Gastrocnemius medialis (tissue), 4 donors: ENCODE measurements at regions not wholly inside any gene's neighbourhood (a gene's known extent, or its start where the extent isn't known, plus 50 kb on each side); places are given as distances from the start of the nearest gene placed in this dataset.

Experiments used
- ATAC-seq, 2 donors: fragments of 150-250 bp; one replicate each; pipeline ENCODE4 v1.9.1; 2016
- DNase-seq, 2 donors: peaks; one replicate each; pipeline ENCODE4 v3.0.0-alpha.2; 2019
- H3K27ac ChIP-seq, 4 donors: fragments of 200-600 bp; sonication (generic); 1 replicate in 1 of 4; 2 replicates in 3 of 4; pipeline ENCODE4 v1.5.1; 2016 to 2018; ENCODE audit warnings: mild to moderate bottlenecking in 2 of 4, moderate library complexity in 1 of 4
- H3K27me3 ChIP-seq, 3 donors: fragments of 200-600 bp; sonication (generic) in 2 of 3; 1 replicate in 1 of 3; 2 replicates in 2 of 3; pipeline versions ENCODE4 v1.5.1 to v1.6.0; 2016 to 2019; ENCODE audit warnings: mild to moderate bottlenecking in 1 of 3, moderate library complexity in 1 of 3
- H3K36me3 ChIP-seq, 2 donors: fragments of 200-600 bp; sonication (generic) in 1 of 2; one replicate each; pipeline ENCODE4 v1.5.1; 2017 to 2018
- H3K4me1 ChIP-seq, 2 donors: fragments of 200-600 bp; sonication (generic) in 1 of 2; one replicate each; pipeline ENCODE4 v1.5.1; 2016 to 2017; ENCODE audit warnings: mild to moderate bottlenecking in 2 of 2
- H3K4me3 ChIP-seq, 4 donors: fragments of 200-600 bp; sonication (generic) in 3 of 4; 1 replicate in 1 of 4; 2 replicates in 3 of 4; pipeline ENCODE4 v1.5.1; 2016 to 2019; ENCODE audit warnings: mild to moderate bottlenecking in 2 of 4
- H3K9me3 ChIP-seq, 3 donors: fragments of 200-600 bp; sonication (generic) in 2 of 3; 1 replicate in 1 of 3; 2 replicates in 2 of 3; pipeline ENCODE4 v1.5.1; 2016 to 2019
- CTCF ChIP-seq, 5 experiments: fragments of 450-650 bp in 3 of 5; fragments of 200-600 bp in 2 of 5; sonication (generic) in 2 of 5; IDR thresholded peaks in 4 of 5; conservative IDR thresholded peaks in 1 of 5; 1 replicate in 4 of 5; 2 replicates in 1 of 5; pipeline ENCODE4 v1.5.1; 2016 to 2019; ENCODE audit warnings: antibody characterized with exemption in 5 of 5, mild to moderate bottlenecking in 3 of 5, moderate library complexity in 3 of 5
- POLR2A ChIP-seq, 2 donors: fragments of 450-650 bp; IDR thresholded peaks; one replicate each; pipeline ENCODE4 v1.6.1; 2017; ENCODE audit warnings: antibody characterized with exemption in 2 of 2, mild to moderate bottlenecking in 2 of 2, moderate library complexity in 2 of 2
- in situ Hi-C, 4 donors: fragments of 200-750 bp; cut with MboI; loops; one replicate each; pipeline versions ENCODE4 v1.15.0 to v1.8.0; 2017; ENCODE audit warnings: low sequenced_read_pairs in 4 of 4
- intact Hi-C: fragments of 100-400 bp; cut with DNase I; formaldehyde crosslinking; loops from one replicate; pipeline ENCODE4 v1.15.1; 2023; ENCODE audit warnings: low total_unique reads

- ATAC-seq (no peak), DNase-seq (no peak)
- H3K4me3 ChIP-seq, result no peak overlapping the region
- TF ChIP-seq POLR2A (IDR thresholded peaks at IDR 0.05) (no peak), CTCF (IDR thresholded peaks at IDR 0.05 in 4 of 5, conservative IDR thresholded peaks at IDR 0.05 in 1 of 5) (no peak)
- no peak overlapping the region for H3K27ac ChIP-seq
- H3K9me3 ChIP-seq, result no peaks in the 10 kb centered on the region
- in situ Hi-C loops, result no loop called here
- H3K27me3 ChIP-seq, result no peaks in the 10 kb centered on the region
- intact Hi-C loops, result no loop called here
- H3K36me3 ChIP-seq, result no peaks in the 10 kb centered on the region
- H3K4me1 ChIP-seq, result peaks cover 4 to 9% of the 10 kb centered on the region in 2 donors
These were observed 184.8 kb upstream of the NRP1 start for GRCh38 chr10:33519130-33519860.

- TF ChIP-seq CTCF (IDR thresholded peaks at IDR 0.05 in 4 of 5, conservative IDR thresholded peaks at IDR 0.05 in 1 of 5) (no peak), POLR2A (IDR thresholded peaks at IDR 0.05) (no peak)
- Histone ChIP-seq H3K27ac (no peak overlapping the region), H3K4me1 (peaks cover 0 to 5% of the 10 kb centered on the region in 2 donors), H3K27me3 (no peaks in the 10 kb centered on the region), H3K36me3 (no peaks in the 10 kb centered on the region), H3K4me3 (no peak overlapping the region), H3K9me3 (no peaks in the 10 kb centered on the region)
- DNase-seq (no peak), ATAC-seq (no peak)
- in situ Hi-C loops (no loop called here), intact Hi-C loops (no loop called here)
These were observed 175.7 kb upstream of the NRP1 start for GRCh38 chr10:33510206-33510605.

GRCh38 chr10:33509231-33509831 is 174.9 kb upstream of the NRP1 start:
- TF ChIP-seq POLR2A (IDR thresholded peaks at IDR 0.05) (no peak), CTCF (IDR thresholded peaks at IDR 0.05 in 4 of 5, conservative IDR thresholded peaks at IDR 0.05 in 1 of 5) (no peak)
- no peak for ATAC-seq
- H3K4me3 ChIP-seq, result no peak overlapping the region
- intact Hi-C loops, result no loop called here
- H3K9me3 ChIP-seq, result no peaks in the 10 kb centered on the region
- no peaks in the 10 kb centered on the region for H3K36me3 ChIP-seq
- no peaks in the 10 kb centered on the region for H3K27me3 ChIP-seq
- H3K27ac ChIP-seq, result no peak overlapping the region
- peak in 1 of 2 donors; percentile 11 for DNase-seq
- in situ Hi-C loops, result no loop called here
- H3K4me1 ChIP-seq, result peaks cover 0 to 5% of the 10 kb centered on the region in 2 donors

- Histone ChIP-seq H3K36me3 (no peaks in the 10 kb centered on the region), H3K4me1 (peaks cover 0 to 5% of the 10 kb centered on the region in 2 donors), H3K27me3 (no peaks in the 10 kb centered on the region), H3K9me3 (no peaks in the 10 kb centered on the region), H3K27ac (no peak overlapping the region), H3K4me3 (no peak overlapping the region)
- intact Hi-C loops, result no loop called here
- no peak for DNase-seq
- in situ Hi-C loops, result no loop called here
- TF ChIP-seq CTCF (IDR thresholded peaks at IDR 0.05 in 4 of 5, conservative IDR thresholded peaks at IDR 0.05 in 1 of 5), result no peak
- TF ChIP-seq POLR2A (IDR thresholded peaks at IDR 0.05), result no peak
- no peak for ATAC-seq
These were observed 173.4 kb upstream of the NRP1 start for GRCh38 chr10:33507662-33508425.
